Upper lobe of left lung (tissue), 6 donors: ENCODE measurements at regions not wholly inside any gene's neighbourhood (a gene's known extent, or its start where the extent isn't known, plus 50 kb on each side); places are given as distances from the start of the nearest gene placed in this dataset.

Source experiments
- ATAC-seq, 2 donors: fragments of 200-7000 bp; cut with Tn5 transposase; one replicate each; pipeline ENCODE4 v1.9.1; 2022; ENCODE audit warnings: mild to moderate bottlenecking in 2 of 2, moderate library complexity in 2 of 2; ENCODE audit not compliant: low FRiP score in 2 of 2
- DNase-seq, 2 donors: peaks; one replicate each; pipeline ENCODE4 v3.0.0-alpha.2; 2019 to 2020
- H3K27ac ChIP-seq, 4 donors: fragments of 200-600 bp; sonication (generic); one replicate each; pipeline ENCODE4 v1.5.1; 2016 to 2019
- H3K27me3 ChIP-seq, 4 donors: fragments of 200-600 bp; sonication (generic); one replicate each; pipeline ENCODE4 v1.5.1; 2017 to 2019
- H3K36me3 ChIP-seq, 4 donors: fragments of 200-600 bp; sonication (generic); one replicate each; pipeline ENCODE4 v1.5.1; 2016 to 2019
- H3K4me1 ChIP-seq, 4 donors: fragments of 200-600 bp; sonication (generic); one replicate each; pipeline ENCODE4 v1.5.1; 2018 to 2019
- H3K4me3 ChIP-seq, 4 donors: fragments of 200-600 bp; sonication (generic); one replicate each; pipeline ENCODE4 v1.5.1; 2017 to 2019; ENCODE audit warnings: mild to moderate bottlenecking in 2 of 4, moderate library complexity in 1 of 4
- H3K9me3 ChIP-seq, 4 donors: fragments of 200-600 bp; sonication (generic); one replicate each; pipeline ENCODE4 v1.5.1; 2018 to 2019
- EP300 ChIP-seq, 4 donors: sonication (generic); formaldehyde crosslinking; IDR thresholded peaks; one replicate each; pipeline ENCODE4 v1.5.1; 2017; ENCODE audit warnings: antibody characterized with exemption in 4 of 4, control low read depth in 2 of 4
- POLR2A ChIP-seq, 4 donors: fragments of 450-650 bp; IDR thresholded peaks; one replicate each; pipeline ENCODE4 v1.5.1; 2016 to 2017; ENCODE audit warnings: antibody characterized with exemption in 4 of 4, mild to moderate bottlenecking in 2 of 4
- POLR2AphosphoS5 ChIP-seq, 2 donors: sonication (generic); formaldehyde crosslinking; IDR thresholded peaks; one replicate each; pipeline ENCODE4 v1.5.1; 2017; ENCODE audit warnings: antibody characterized with exemption in 2 of 2
- WGBS, 2 donors: methylation state at CpG; one replicate each; pipeline ENCODE4 v1.1.5; 2017 to 2018; 5-methylcytosine and 5-hydroxymethylcytosine counted together
- TF ChIP-seq, protein P1 (sequence below), 6 experiments: fragments of 450-650 bp in 4 of 6; fragments of 200-600 bp in 2 of 6; sonication (generic) in 2 of 6; IDR thresholded peaks; one replicate each; pipeline ENCODE4 v1.5.1; 2016 to 2019; ENCODE audit warnings: antibody characterized with exemption in 6 of 6
- donor health status: DM: no; HTN: no; CAD: no; lungs with moderate emphysema.
- donor health status: DM: no; HTN: yes; CAD: no; lungs with severe emphysema.

DNA sequence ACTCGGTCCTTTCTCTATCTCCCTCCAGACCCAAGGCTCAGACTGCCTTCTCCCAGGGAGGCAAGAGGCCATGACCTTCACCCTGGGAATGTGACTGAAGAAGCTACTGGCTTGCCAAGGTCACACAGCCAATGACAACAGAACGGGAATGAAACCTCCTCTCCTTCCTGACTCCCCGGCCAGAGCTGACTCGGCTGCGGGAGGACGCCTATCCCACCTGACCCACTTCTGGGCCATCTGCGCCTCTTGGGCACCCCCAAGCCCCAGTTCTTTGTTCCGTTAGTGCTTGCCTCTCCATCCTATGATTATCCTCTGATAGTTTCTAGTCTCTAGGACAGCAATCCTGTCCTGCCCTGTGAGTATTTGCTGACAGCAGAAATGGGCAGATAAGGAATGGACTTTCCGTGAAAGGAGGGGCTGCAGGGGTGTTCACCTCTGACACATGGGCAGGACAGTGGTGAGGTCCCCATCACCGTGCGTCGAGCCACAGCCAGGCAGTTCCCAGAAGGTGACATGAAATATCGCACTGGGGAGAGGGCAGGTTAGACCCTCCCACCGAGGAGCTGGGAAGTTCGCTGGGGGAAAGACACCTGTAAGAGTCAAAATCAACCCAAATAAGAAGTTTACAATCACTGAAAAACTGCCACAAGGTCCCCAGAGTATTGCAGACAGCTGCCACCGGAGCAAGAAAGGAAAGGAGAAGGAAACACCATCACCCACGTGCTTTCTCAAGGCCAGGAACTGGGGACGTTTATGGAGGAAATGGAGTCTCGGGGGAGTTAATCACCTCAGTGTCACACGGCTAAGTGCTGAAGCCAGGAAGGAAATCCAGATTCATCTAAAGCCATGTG lies 63.0 kb downstream of the INSIG1 start:
- WGBS, 2 donors, result 32 to 39% methylated on average over 20 of the region's 20 CpGs
- no peak for DNase-seq

DNA sequence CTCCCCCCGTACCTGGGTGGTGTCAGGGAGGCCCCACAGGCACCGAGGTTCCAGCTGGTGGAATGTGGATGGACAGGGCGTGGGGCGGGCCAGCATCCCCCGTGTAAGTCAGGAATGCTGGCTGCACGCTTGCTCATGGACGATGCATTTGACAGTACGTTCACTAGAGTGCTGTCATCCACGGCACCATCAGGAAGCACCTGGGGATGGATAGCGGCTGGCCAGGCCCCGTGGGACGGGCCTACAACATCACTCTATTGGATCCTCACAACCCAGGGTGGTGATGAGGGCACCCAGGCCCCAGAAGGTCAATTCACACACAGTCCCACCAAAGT lies 63.6 kb downstream of the INSIG1 start:
- no peaks in the 10 kb centered on the region for H3K36me3 ChIP-seq
- TF ChIP-seq POLR2AphosphoS5 (IDR thresholded peaks at IDR 0.05), result no peak
- no peak for TF ChIP-seq POLR2A (IDR thresholded peaks at IDR 0.05)
- TF ChIP-seq, protein P1, sequence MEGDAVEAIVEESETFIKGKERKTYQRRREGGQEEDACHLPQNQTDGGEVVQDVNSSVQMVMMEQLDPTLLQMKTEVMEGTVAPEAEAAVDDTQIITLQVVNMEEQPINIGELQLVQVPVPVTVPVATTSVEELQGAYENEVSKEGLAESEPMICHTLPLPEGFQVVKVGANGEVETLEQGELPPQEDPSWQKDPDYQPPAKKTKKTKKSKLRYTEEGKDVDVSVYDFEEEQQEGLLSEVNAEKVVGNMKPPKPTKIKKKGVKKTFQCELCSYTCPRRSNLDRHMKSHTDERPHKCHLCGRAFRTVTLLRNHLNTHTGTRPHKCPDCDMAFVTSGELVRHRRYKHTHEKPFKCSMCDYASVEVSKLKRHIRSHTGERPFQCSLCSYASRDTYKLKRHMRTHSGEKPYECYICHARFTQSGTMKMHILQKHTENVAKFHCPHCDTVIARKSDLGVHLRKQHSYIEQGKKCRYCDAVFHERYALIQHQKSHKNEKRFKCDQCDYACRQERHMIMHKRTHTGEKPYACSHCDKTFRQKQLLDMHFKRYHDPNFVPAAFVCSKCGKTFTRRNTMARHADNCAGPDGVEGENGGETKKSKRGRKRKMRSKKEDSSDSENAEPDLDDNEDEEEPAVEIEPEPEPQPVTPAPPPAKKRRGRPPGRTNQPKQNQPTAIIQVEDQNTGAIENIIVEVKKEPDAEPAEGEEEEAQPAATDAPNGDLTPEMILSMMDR (IDR thresholded peaks at IDR 0.05), result no peak
- TF ChIP-seq EP300 (IDR thresholded peaks at IDR 0.05), result no peak
- DNase-seq, result no peak
- H3K9me3 ChIP-seq, result no peaks in the 10 kb centered on the region
- no peak overlapping the region for H3K4me3 ChIP-seq
- 39 to 55% methylated on average over 11 to 12 of the region's 12 CpGs for WGBS, 2 donors
- H3K27me3 ChIP-seq, result peaks cover 0 to 7% (median 1%) of the 10 kb centered on the region in 4 donors
- H3K4me1 ChIP-seq, result peaks cover 0 to 11% (median 0%) of the 10 kb centered on the region in 4 donors
- ATAC-seq, result no peak
- H3K27ac ChIP-seq, result no peak overlapping the region

More for the DNA sequence above, 63.0 kb downstream of the INSIG1 start:
- Histone ChIP-seq H3K27me3 (peaks cover 0 to 7% (median 1%) of the 10 kb centered on the region in 4 donors), H3K4me3 (no peak overlapping the region), H3K4me1 (peaks cover 0 to 11% (median 0%) of the 10 kb centered on the region in 4 donors), H3K36me3 (no peaks in the 10 kb centered on the region), H3K9me3 (no peaks in the 10 kb centered on the region), H3K27ac (no peak overlapping the region)
- TF ChIP-seq EP300 (IDR thresholded peaks at IDR 0.05) (no peak), POLR2A (IDR thresholded peaks at IDR 0.05) (no peak), POLR2AphosphoS5 (IDR thresholded peaks at IDR 0.05) (no peak)
- TF ChIP-seq, protein P1 (IDR thresholded peaks at IDR 0.05), result no peak
- ATAC-seq, result no peak

DNA sequence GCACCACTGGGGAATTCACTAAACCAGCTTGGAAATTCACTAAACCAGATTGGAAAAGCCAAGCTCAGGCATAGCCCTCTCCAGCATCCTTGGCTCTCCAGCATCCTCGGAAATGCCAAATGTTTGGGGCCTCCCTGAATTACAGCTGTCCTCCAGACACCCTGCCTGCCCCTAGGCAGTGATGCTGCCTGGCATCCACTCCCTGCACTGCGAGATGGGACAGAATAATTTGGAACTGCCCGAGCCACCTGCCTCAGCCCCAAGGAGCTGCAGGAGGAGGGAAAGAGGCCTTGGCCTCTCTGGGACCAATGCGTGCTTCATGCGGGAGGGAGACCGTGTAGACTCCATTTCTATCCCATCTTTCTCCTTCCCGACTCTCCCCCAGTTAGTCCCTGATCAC lies 64.3 kb downstream of the INSIG1 start:
- H3K36me3 ChIP-seq, result no peaks in the 10 kb centered on the region
- ATAC-seq (no peak), DNase-seq (no peak)
- TF ChIP-seq, protein P1 (IDR thresholded peaks at IDR 0.05), result no peak
- no peak for TF ChIP-seq EP300 (IDR thresholded peaks at IDR 0.05)
- no peak for TF ChIP-seq POLR2AphosphoS5 (IDR thresholded peaks at IDR 0.05)
- no peak for TF ChIP-seq POLR2A (IDR thresholded peaks at IDR 0.05)
- peaks cover 0 to 7% (median 1%) of the 10 kb centered on the region in 4 donors for H3K27me3 ChIP-seq
- no peak overlapping the region for H3K27ac ChIP-seq
- H3K4me3 ChIP-seq, result no peak overlapping the region
- WGBS, 2 donors, result 83 to 93% methylated on average over 7 of the region's 7 CpGs
- H3K4me1 ChIP-seq, result peaks cover 0 to 11% (median 0%) of the 10 kb centered on the region in 4 donors
- H3K9me3 ChIP-seq, result no peaks in the 10 kb centered on the region

DNA sequence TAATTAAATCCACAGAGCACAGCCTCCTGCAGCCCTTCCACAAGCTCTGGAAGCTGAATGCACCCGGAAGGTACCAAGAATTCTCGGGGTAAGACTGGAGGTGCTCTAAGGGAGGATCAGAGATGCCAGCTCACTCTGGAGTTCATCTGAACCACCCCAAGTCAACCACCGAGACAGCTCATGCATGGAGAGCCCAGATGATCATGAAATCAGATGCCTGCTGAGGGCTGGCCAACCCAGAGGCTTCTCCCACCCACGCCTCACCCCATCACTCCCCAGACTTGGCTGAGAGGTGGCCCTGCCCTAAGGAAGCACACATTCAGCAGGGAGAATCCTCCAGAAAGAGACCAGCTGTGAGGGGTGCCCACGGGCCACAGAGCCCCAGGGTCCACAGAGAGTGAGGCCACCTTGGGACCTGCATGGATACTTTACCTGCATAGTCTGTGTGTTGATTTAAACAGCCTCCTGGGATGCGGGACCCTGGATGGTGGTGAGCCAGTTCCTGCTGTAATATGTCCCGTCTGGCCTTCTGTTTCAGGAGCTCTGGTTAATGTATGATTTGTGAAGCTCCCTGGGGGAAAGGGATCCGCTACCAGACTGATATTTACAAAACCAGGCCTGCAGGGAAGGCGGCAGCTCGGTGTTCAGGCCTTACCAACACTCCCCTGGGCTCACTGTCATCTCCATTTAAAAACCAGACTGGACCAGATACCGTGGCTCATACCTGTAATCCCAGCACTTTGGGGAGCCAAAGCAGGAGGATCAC lies 64.9 kb downstream of the INSIG1 start:
- Histone ChIP-seq H3K27me3 (peaks cover 0 to 7% (median 1%) of the 10 kb centered on the region in 4 donors), H3K27ac (no peak overlapping the region), H3K4me3 (no peak overlapping the region), H3K4me1 (peaks cover 0 to 11% (median 0%) of the 10 kb centered on the region in 4 donors), H3K36me3 (no peaks in the 10 kb centered on the region), H3K9me3 (no peaks in the 10 kb centered on the region)
- 82 to 83% methylated on average over 6 to 11 of the region's 11 CpGs for WGBS, 2 donors
- TF ChIP-seq POLR2AphosphoS5 (IDR thresholded peaks at IDR 0.05) (no peak), POLR2A (IDR thresholded peaks at IDR 0.05) (no peak), EP300 (IDR thresholded peaks at IDR 0.05) (no peak)
- TF ChIP-seq, protein P1 (IDR thresholded peaks at IDR 0.05), result no peak
- no peak for ATAC-seq
- no peak for DNase-seq
